K562 (cell line): ENCODE measurements at regions not wholly inside any gene's neighbourhood (a gene's known extent, or its start where the extent isn't known, plus 50 kb on each side); places are given as distances from the start of the nearest gene placed in this dataset.

Experiments used
- ATAC-seq: fragments of 200-7000 bp; cut with Tn5 transposase; 3 replicates; pipeline ENCODE4 v1.9.1; 2020; ENCODE audit warnings: moderate library complexity
- BruUV-seq: library from RNA; stranded (reverse); fragments of 400-500 nt; replicated peaks from 2 replicates; lab custom pipeline; 2021; lab: Mats Ljungman, UMichigan
- CTCF ChIA-PET: fragments of 300-600 bp; formaldehyde crosslinking; extraction: SDS; loops from one replicate; lab custom pipeline; 2021; ENCODE audit warnings: low intra/inter-chr PET ratio; lab: Yijun Ruan, JAX
- POLR2A ChIA-PET: fragments of 300-600, 350-650 bp; sonication (Branson Sonifier 250); formaldehyde crosslinking; extraction: SDS; loops from one replicate; lab custom pipeline; 2021; ENCODE audit warnings: antibody characterized with exemption, inconsistent platforms; lab: Yijun Ruan, JAX
- DNase-seq, 4 experiments: peaks; one replicate each; pipeline versions ENCODE4 v3.0.0 to v3.0.0-alpha.2; 2011 to 2018; ENCODE audit warnings: low spot score in 3 of 4, mixed read lengths in 3 of 4; ENCODE audit errors: extremely low read depth in 1 of 4
- FAIRE-seq: peaks from 2 replicates; lab custom pipeline; 2011; peaks lifted over from hg19 to GRCh38; lab: Jason Lieb, UNC
- H2AFZ ChIP-seq: 2 replicates; pipeline ENCODE4 v1.6.0; 2011; ENCODE audit warnings: low read depth, low read length, control low read depth, inconsistent platforms
- H3K27ac ChIP-seq: fragments of 200-600 bp; 3 replicates; pipeline ENCODE4 v1.8.0; 2011; ENCODE audit warnings: low read depth, mild to moderate bottlenecking, control low read depth, inconsistent platforms, low read length, moderate library complexity, mixed read lengths; ENCODE audit errors: extremely low read depth
- H3K27me3 ChIP-seq, 2 experiments: fragments of 300-600 bp in 1 of 2; 2 replicates in 1 of 2; 3 replicates in 1 of 2; pipeline versions ENCODE4 v1.6.0 to v1.8.0; 2011; ENCODE audit warnings: inconsistent platforms in 2 of 2, low read length in 2 of 2, mild to moderate bottlenecking in 1 of 2, mixed read lengths in 1 of 2, moderate library complexity in 1 of 2; ENCODE audit not compliant: control insufficient read depth in 2 of 2, insufficient read depth in 2 of 2
- H3K36me3 ChIP-seq: fragments of 300-600 bp; 3 replicates; pipeline ENCODE4 v1.8.0; 2011; ENCODE audit warnings: mild to moderate bottlenecking, low read length, inconsistent platforms; ENCODE audit not compliant: control insufficient read depth, insufficient read depth
- H3K4me1 ChIP-seq, 2 experiments: fragments of 200-600 bp in 1 of 2; replicated peaks in 1 of 2; 2 replicates in 1 of 2; 3 replicates in 1 of 2; pipeline versions ENCODE4 v1.5.1 to v1.8.0; 2011; ENCODE audit warnings: inconsistent platforms in 2 of 2, low read length in 2 of 2, mild to moderate bottlenecking in 1 of 2, mixed read lengths in 1 of 2, moderate library complexity in 1 of 2; ENCODE audit not compliant: control insufficient read depth in 2 of 2, insufficient read depth in 2 of 2
- H3K4me2 ChIP-seq: 2 replicates; pipeline ENCODE4 v1.6.1; 2011; ENCODE audit warnings: low read length, control low read depth, inconsistent platforms, mixed read lengths; ENCODE audit not compliant: insufficient read depth
- H3K4me3 ChIP-seq: fragments of 200-600 bp; sonication (generic), shearing (Covaris generic); 2 replicates; pipeline ENCODE4 v1.5.1; 2016; ENCODE audit warnings: control low read depth, inconsistent platforms
- H3K79me2 ChIP-seq: fragments of 200-600 bp; 3 replicates; pipeline ENCODE4 v1.8.0; 2011; ENCODE audit warnings: low read length, inconsistent platforms; ENCODE audit not compliant: control insufficient read depth, insufficient read depth
- H3K9ac ChIP-seq, 2 experiments: 2 replicates each; pipeline versions ENCODE4 v1.6.0 to v1.6.1; 2011; ENCODE audit warnings: low read depth in 2 of 2, low read length in 2 of 2, control low read depth in 1 of 2, inconsistent platforms in 1 of 2, mild to moderate bottlenecking in 1 of 2, mixed read lengths in 1 of 2; ENCODE audit not compliant: insufficient read depth in 1 of 2
- H3K9me1 ChIP-seq: one replicate; pipeline ENCODE4 v1.6.0; 2011; ENCODE audit warnings: inconsistent platforms, mild to moderate bottlenecking, low read length, moderate library complexity; ENCODE audit not compliant: control insufficient read depth, insufficient read depth
- H3K9me3 ChIP-seq: replicated peaks from 2 replicates; pipeline ENCODE4 v1.5.1; 2011; ENCODE audit warnings: low read depth, low read length, inconsistent platforms; ENCODE audit not compliant: control insufficient read depth, insufficient read depth
- H4K20me1 ChIP-seq: replicated peaks from 2 replicates; pipeline ENCODE4 v1.6.1; 2011; ENCODE audit warnings: low read length, inconsistent platforms, mixed read lengths; ENCODE audit not compliant: control insufficient read depth, insufficient read depth
- CBX5 ChIP-seq: IDR thresholded peaks from 2 replicates; pipeline ENCODE4 v1.6.1; 2014; ENCODE audit warnings: low read depth, borderline replicate concordance
- ILF3 ChIP-seq: fragments of 450-650 bp; IDR thresholded peaks from 2 replicates; pipeline ENCODE4 v1.6.1; 2018; ENCODE audit warnings: antibody characterized with exemption, mild to moderate bottlenecking, moderate library complexity, borderline replicate concordance
- NR2F6 ChIP-seq: fragments of 450-650 bp; formaldehyde crosslinking; IDR thresholded peaks from 2 replicates; pipeline ENCODE4 v1.4.0; 2020; ENCODE audit warnings: mild to moderate bottlenecking
- SAFB ChIP-seq: fragments of 200-400 bp; formaldehyde crosslinking; IDR thresholded peaks from 2 replicates; pipeline ENCODE4 v1.6.1; 2017; ENCODE audit warnings: low read depth, low read length, borderline replicate concordance
- SMARCA4 ChIP-seq: fragments of 450-650 bp; IDR thresholded peaks from 2 replicates; pipeline ENCODE4 v1.6.1; 2016
- TAL1 ChIP-seq: fragments of 450-650 bp; IDR thresholded peaks from 2 replicates; pipeline ENCODE4 v1.6.1; 2016; ENCODE audit warnings: mild to moderate bottlenecking
- ZC3H4 ChIP-seq: sonication (generic); formaldehyde crosslinking; IDR thresholded peaks from 2 replicates; pipeline ENCODE4 v1.9.0; 2021; ENCODE audit warnings: missing genetic modification reagents, borderline replicate concordance
- ZEB2 ChIP-seq: fragments of 450-650 bp; IDR thresholded peaks from 2 replicates; pipeline ENCODE4 v1.6.1; 2016
- ZNF24 ChIP-seq: fragments of 450-650 bp; IDR thresholded peaks from 2 replicates; pipeline ENCODE4 v1.6.1; 2016
- ZNF444 ChIP-seq: fragments of 250-450 bp; sonication (Bioruptor Pico); IDR thresholded peaks from 2 replicates; pipeline ENCODE4 v1.4.0; 2020; ENCODE audit warnings: mild to moderate bottlenecking, moderate library complexity
- in situ Hi-C: fragments of 300-500 bp; cut with MboI; formaldehyde crosslinking; loops from 4 replicates; pipeline ENCODE4 v1.15.0; 2018; ENCODE audit warnings: inconsistent platforms, mixed read lengths
- intact Hi-C: fragments of 100-400 bp; cut with micrococcal nuclease; formaldehyde crosslinking; loops from 2 replicates; pipeline ENCODE4 v1.14.2; 2022
- TF ChIP-seq, protein P1 (sequence below): fragments of 200-800 bp; sonication (Bioruptor generic); IDR thresholded peaks from 2 replicates; pipeline ENCODE4 v1.6.1; 2016; ENCODE audit warnings: missing genetic modification characterization, missing compliant biosample characterization
- TF ChIP-seq, protein P2 (sequence below): sonication (generic); IDR thresholded peaks from 2 replicates; pipeline ENCODE4 v1.6.1; 2016

- TF ChIP-seq, protein P1, sequence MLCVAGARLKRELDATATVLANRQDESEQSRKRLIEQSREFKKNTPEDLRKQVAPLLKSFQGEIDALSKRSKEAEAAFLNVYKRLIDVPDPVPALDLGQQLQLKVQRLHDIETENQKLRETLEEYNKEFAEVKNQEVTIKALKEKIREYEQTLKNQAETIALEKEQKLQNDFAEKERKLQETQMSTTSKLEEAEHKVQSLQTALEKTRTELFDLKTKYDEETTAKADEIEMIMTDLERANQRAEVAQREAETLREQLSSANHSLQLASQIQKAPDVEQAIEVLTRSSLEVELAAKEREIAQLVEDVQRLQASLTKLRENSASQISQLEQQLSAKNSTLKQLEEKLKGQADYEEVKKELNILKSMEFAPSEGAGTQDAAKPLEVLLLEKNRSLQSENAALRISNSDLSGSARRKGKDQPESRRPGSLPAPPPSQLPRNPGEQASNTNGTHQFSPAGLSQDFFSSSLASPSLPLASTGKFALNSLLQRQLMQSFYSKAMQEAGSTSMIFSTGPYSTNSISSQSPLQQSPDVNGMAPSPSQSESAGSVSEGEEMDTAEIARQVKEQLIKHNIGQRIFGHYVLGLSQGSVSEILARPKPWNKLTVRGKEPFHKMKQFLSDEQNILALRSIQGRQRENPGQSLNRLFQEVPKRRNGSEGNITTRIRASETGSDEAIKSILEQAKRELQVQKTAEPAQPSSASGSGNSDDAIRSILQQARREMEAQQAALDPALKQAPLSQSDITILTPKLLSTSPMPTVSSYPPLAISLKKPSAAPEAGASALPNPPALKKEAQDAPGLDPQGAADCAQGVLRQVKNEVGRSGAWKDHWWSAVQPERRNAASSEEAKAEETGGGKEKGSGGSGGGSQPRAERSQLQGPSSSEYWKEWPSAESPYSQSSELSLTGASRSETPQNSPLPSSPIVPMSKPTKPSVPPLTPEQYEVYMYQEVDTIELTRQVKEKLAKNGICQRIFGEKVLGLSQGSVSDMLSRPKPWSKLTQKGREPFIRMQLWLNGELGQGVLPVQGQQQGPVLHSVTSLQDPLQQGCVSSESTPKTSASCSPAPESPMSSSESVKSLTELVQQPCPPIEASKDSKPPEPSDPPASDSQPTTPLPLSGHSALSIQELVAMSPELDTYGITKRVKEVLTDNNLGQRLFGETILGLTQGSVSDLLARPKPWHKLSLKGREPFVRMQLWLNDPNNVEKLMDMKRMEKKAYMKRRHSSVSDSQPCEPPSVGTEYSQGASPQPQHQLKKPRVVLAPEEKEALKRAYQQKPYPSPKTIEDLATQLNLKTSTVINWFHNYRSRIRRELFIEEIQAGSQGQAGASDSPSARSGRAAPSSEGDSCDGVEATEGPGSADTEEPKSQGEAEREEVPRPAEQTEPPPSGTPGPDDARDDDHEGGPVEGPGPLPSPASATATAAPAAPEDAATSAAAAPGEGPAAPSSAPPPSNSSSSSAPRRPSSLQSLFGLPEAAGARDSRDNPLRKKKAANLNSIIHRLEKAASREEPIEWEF (CRISPR knock-in tag), result no peak
- TF ChIP-seq, protein P2, sequence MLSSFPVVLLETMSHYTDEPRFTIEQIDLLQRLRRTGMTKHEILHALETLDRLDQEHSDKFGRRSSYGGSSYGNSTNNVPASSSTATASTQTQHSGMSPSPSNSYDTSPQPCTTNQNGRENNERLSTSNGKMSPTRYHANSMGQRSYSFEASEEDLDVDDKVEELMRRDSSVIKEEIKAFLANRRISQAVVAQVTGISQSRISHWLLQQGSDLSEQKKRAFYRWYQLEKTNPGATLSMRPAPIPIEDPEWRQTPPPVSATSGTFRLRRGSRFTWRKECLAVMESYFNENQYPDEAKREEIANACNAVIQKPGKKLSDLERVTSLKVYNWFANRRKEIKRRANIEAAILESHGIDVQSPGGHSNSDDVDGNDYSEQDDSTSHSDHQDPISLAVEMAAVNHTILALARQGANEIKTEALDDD, result peak; percentile 74
- TF ChIP-seq ZEB2, result 0 out of 2 replicates have a peak, but pooled peaks have one; percentile 27
- TF ChIP-seq, all 486 proteins: peak for 5
These were observed 93.4 kb upstream of the CHD1 start (continued) for GRCh38 chr5:99022250-99022649.

DNA sequence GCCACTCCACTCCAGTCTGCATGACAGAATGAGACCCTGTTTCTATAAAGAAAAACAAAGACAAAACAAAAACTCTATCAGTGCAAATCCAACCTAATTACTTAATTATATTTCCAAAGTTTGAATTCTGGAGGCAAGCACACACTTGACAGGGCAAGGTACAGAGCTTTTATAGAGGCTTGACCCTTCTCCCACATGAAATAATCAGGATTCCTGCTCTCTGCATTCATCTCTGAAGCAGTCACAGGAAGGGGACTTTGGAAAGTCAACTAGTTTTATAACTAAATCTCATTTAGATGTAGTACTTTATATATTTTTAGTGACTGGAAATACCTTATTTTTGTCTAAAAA is 91.9 kb upstream of the CHD1 start:
- peak overlapping the region; percentile 90 for H2AFZ ChIP-seq
- H3K9ac ChIP-seq, result no peak overlapping the region
- FAIRE-seq, result no peak
- peak overlapping the region; percentile 66; the same call in 1 of the 3 replicates for H3K27ac ChIP-seq
- H3K4me1 ChIP-seq, result peaks cover 0 to 22% of the 10 kb centered on the region in 2 experiments; a peak in 3 of 5 replicates
- no peaks in the 10 kb centered on the region for H3K79me2 ChIP-seq
- H4K20me1 ChIP-seq, result no peaks in the 10 kb centered on the region
- intact Hi-C loops (no loop called here), in situ Hi-C loops (loop anchor here (10.0 kb wide), 1 partner anchor 96 kb away; the partner anchor contains the start of gene CHD1)
- ChIA-PET POLR2A (interaction anchor here (0.6 to 1.0 kb wide), 3 partner anchors 12 to 111 kb away, joined by 3 to 6 read pairs (median 3); no protein-coding TSS in a partner anchor), CTCF (no interaction called here)
- H3K4me2 ChIP-seq, result no peak overlapping the region
- no peaks in the 10 kb centered on the region for H3K36me3 ChIP-seq
- no peak overlapping the region for H3K4me3 ChIP-seq
- TF ChIP-seq ZNF24 (no peak), CBX5 (no peak), ZNF444 (CRISPR knock-in tag) (no peak), ZC3H4 (CRISPR knock-in tag) (no peak), ILF3 (no peak), TAL1 (no peak), NR2F6 (no peak), SMARCA4 (no peak), SAFB (no peak)
- ATAC-seq, result peak; percentile 7; the same call in 1 of the 3 replicates
- BruUV-seq, result no TSS peak
- H3K9me3 ChIP-seq, result no peaks in the 10 kb centered on the region
- no peaks in the 10 kb centered on the region for H3K9me1 ChIP-seq
- H3K27me3 ChIP-seq, result no peaks in the 10 kb centered on the region
- DNase-seq, result no peak
